C1 segment of cervical spinal cord (tissue), 14 donors: ENCODE measurements at regions not wholly inside any gene's neighbourhood (a gene's known extent, or its start where the extent isn't known, plus 50 kb on each side); places are given as distances from the start of the nearest gene placed in this dataset.

Experiments used
- DNase-seq, 14 donors: peaks; one replicate each; lab custom pipeline; 2025; lab: John Stamatoyannopoulos, UW

DNA sequence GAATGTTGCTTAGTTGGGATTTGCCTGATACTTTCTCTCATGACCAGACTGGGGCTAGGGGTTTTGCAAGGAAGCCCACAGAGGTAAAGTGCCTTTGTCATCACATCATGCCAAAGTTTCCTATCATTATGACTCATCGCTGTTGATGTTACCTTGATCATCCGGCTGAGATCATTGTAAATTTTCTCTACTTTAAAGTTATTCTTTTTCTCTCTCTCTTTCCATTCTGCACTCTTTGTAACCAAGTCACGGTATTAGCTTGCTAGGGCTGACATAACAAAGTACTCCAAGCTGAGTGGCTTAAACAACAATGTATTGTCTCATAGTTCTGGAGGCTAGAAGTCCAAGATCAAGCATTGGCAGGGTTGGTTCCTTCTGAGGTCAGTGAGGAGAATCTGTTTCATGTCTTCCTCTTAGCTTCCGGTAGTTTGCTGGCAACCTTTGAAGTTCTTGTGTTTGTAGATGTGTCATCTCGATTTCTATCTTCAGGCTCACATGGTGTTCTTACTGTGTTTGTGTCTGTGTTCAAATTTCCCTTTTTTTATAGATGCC, 113.0 kb downstream of the DTHD1 start:
- no peak for DNase-seq

DNA sequence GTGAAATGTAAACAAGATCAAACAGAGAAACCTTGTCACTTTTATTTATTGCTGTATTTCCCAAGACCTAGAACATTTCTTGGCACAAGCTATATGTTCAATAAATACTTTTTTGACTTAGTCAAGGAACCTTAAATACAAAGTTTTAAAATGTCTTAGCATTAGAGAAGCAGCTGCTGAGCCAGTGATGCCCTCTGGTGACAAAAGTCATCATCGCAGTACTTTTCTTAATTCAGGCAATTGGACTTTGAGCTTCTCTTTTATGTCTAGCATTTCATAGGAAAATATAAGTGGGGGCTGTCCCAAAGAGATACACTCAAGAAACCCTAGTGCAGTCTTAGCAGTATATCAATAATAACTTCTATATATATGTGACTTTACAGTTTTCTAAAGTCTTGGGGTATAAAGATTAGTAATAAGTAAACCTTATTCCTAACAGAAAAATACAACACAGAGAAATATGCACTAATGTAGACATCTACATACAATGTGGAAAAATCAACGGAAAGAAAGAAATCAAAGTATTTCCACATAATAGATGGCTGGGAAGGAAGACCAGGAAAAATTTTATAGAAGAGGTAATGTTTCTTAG, 118.4 kb downstream of the DTHD1 start:
- DNase-seq, result peak in 2 of 14 donors; percentile 4 to 36

DNA sequence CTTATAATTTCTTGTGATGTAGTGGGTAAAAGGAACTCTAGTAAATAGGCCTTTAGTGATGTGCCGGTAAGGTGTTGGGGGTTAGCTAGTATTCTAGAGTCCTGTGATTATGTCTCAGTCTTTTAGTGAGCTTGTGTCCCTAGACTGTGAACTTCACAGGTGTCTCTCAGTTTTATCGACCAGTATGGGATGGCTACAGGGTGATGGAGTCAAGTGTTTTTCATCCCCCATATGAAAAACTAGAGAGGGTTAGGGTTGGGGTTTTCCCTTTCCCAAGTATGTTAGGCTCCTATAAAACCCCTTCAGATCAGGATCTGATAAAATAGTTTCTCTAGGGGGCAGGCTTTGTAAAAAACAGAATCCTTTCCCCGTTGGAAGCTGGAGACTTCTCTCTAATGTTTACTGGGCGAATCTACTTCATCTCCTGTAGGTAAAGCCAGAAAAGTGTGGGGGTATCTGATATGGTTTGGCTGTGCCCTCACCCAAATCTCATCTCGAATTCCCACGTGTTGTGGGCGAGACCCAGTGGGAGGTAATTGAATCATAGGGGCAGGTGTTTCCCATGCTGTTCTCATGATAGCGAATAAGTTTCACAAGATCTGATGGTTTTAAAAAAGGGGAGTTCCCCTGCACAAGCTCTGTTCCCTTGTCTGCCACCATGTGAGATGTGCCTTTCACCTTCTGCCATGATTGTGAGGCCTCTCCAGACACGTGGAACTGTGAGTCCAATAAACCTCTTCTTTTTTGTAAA, 120.8 kb downstream of the DTHD1 start:
- no peak for DNase-seq

DNA sequence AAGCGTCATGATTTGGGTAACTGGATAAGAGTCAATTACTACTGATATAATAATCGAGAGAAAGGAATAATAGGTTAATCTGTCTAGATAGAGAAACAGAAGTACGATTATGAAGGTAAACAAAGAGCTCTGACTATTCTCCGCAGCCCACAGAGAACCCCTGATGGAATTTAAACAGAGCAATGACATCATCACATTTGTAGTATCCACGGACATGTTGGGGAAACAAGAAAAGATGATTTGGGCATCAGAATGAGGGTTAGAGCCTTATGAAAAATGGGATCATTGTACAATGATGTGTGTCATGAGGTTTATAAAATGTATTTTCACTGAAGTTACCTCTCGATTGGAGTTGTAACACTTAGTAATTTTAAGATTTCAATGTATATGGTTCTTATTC, 129.9 kb downstream of the DTHD1 start:
- DNase-seq, result no peak

DNA sequence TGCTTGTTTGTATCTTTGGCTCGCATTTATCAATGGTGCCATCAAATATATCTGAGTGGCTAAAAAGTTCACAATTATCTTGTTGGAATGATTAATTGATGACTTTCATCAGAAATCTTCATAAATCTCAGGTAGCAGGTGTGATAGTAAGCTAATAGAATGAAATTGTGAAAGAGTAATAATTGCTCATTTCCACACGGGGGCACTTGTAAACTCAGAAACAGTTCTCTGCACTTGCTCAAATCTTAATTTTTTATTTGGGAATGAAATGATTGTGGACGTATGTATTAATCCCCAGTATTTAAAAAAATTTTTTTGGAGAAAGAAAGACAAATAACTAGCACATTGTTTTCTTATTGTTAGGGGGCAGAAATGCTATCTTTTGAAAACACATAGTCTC, 132.8 kb downstream of the DTHD1 start:
- DNase-seq, result no peak

DNA sequence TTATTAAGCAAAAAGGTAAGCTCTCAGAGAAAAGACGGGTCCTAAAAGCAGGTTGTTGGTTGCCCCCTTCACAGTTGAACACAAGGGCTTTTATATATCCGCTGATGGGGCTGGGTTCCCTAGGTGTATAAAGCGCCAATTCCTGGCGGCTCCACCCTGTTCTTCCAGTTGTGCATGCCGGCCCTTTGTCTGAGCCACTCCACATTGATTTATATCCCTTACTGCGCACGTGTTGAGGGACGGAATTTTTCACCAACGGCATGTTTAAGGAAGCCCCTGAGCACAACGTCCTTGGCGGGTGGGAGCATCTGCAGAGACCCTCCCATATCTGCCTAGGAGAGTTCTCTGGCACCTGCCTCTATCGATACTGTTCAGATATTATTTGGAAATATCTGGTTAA, 135.7 kb downstream of the DTHD1 start:
- no peak for DNase-seq

DNA sequence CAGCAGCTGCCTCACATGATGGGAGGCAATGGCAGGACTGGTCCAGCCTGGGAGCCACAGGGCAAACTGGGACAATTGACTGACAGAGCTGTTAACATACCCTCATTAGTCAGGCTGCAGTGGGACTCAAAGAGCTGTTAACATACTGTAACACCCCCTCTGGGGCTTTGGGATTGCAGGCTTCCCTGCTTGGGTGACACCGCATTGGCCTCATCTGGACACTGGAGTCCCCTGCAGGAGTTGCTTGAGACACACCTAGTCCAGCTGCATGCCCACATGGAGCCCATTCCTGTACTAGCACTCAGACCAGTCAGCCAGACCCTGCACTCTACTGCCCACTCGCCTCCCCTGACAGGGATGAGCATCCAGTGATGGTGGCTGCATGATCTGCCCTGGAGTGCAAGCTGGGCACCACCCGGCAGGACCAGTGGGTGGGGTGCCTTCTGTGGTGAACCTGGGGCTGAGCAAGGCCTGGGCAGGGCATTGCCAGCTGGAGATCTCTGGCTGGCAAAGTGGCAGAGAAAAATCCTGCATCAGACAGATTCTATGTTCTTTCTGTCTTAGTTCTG, 138.8 kb downstream of the DTHD1 start:
- no peak for DNase-seq

DNA sequence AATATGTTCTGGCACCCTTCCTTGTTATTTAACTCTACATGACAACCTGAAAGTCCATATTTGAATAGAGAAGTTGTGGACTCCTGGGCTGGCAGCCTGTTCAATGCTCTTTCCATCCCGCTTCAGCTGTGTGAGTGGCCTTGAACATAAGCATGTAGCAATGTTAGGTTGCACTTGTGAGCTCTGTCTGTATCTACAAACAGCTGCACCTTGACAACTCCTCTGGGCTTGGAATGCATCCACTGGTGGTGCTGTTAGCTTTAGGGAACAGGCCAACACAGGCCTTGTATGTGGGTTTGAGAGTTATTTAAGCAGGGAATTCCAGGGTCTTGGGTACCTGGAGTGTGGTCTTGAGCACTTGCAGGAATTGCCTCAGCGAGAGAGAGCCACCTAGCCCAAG, 141.2 kb downstream of the DTHD1 start:
- DNase-seq, result no peak

DNA sequence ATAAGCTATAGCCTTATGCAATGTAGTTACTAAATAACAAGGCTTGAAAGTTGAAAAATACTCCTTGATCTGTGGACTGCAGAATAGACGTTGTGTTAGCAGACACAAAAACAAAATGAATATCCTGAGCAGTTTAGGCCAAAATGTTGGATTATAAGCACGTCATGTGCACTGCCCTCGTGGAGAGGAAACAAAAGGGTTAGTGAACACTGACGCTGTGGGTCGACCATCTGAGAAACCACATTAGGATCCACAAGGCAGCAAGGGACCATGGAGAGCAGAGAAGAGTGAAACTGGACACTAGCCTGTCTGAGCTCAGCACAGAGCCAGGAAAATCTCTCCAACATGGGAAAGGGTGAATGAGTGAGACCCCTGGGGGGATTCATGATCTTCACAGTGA, 145.3 kb downstream of the DTHD1 start:
- no peak for DNase-seq

DNA sequence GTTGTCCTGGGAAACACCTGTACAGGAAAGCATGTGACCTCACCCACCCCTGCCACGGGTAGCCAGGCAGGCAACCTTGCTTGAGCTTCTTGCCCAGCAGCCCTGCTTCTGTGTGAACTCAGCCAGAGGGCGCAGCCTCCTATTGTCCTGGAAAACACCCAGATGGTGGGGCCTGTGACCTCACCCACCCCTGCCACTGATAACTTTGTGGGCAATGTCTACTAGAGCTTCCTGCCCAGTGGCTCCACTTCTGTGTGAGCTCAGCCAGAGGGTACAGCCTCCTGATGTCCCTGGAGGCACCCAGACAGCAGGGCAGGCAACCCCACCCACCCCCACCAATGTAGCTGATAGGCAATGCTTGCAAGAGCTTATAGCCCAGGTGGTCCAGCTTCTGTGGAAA, 146.3 kb downstream of the DTHD1 start:
- no peak for DNase-seq

DNA sequence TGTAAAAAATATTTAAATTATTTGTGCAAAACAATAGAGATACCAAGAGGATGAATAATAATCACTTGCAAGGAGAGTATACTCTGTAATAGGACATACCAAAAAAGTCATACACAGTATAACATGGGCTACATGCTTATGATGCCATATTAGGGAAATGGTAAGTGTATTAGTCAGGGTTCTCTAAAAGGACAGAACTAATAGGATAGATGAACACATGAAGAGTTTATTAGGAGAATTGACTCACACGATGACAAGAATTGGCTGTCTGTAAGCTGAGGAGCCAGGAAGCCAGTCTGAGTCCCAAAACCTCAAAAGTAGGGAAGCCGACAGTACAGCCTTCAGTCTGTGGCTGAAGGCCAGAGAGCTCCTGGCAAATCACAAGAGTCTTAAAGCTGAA, 151.2 kb downstream of the DTHD1 start:
- DNase-seq, result no peak

DNA sequence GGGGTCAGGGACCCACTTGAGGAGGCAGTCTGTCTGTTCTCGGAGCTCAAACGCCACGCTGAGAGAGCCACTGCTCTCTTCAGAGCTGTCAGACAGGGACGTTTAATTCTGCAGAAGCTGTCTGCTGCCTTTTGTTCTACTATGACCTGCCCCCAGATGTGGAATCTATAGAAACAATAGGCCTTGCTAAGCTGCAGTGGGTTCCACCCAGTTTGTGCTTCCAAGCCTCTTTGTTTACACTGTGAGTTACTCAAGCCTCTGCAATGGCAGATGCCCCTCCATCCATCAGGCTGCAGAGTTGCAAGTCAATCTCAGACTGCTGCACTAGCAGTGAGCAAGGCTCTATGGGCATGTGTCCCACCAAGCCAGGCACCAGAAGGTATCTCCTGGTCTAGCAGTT, 158.1 kb downstream of the DTHD1 start:
- no peak for DNase-seq

DNA sequence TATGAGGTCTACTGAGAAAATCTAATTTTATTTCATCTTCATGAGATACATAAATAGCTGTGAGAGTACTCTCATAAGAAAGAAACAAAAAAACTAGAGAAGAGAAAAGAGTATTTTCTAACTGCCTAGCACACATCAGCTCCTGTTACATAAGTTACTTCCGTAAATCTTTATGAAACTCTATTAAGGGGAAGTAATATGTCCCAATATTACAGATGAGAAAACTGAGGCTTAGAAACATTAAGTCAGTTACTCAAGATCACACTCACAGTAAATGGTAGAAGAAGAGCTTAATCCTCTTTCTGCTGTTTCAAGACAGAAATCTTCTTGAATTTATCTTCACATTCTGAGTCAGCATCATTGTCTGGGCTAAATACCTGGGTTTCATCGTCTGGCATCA, 164.1 kb downstream of the DTHD1 start:
- no peak for DNase-seq

DNA sequence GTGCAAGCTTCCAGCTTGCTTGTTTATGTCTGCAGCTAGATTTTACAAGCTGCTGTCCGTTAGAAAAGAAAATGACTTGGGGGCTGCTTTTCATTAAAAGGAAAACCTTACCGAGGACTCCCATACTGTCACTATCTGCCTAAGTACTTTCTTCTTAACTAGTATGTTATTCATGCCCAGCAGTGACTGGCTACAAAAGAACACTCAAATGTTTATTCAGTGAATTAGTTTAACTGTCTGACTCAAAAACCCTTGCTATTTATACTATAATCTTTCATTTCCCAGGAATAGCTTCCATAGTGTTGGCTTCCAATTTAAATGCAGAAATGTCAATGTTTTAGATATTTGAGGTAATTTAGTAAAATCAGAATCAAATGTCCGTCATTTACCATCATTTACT, 164.9 kb downstream of the DTHD1 start:
- DNase-seq, result no peak

DNA sequence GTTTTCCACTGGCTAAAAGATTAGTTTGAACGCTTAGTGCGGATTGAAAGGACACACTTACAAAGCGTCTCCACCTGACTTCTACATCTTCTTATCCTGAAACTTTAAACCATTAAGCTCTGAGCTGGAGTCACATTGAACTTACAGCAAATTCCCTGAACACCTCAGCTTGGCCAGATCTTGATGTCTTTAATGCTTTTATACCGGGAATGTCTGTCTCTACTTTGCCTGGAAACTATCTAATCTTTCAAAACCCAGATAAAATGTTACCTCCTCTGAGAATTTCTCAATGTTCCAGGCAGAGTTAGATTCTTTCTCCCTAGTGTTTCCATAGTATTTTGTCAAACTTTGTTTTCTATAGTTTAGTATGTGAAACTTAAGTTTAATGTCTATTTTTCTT, 179.9 kb downstream of the DTHD1 start:
- no peak for DNase-seq

DNA sequence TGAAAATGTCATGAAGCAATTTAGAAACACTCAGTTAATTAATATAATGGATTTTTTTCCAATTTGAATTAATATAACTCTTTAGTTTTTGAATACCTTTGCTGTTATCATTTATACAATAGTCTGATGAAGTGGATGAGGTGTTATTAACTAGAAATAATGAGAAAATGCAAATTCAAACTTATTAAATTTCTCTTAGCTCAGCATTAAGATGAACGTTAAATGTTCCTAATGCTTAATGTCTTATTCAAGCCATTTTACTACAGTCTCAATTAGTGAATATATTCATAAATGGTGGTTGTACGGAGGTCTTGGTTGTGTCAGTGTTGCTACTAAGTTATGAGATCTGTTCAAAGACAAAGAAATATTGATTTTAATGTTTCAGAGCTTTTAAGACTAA, 186.3 kb downstream of the DTHD1 start:
- DNase-seq, result no peak

DNA sequence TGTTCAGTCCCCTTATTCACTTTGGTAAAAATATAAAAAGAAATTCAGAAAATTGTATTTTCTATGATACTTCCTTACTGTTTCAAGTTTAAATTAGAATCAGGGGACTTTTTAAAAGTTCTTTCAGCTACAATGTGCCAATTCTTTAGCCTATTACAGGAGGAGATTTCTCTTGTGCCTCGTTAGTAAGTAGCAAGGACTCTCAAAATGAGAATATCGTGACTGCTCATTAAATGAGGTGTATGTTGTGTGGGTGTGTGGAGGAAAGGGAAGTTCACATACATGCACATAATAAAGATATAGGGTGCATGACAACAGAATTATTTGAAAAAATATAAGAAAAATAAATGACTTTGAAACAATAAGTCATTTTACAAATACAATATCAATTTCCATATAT, 190.5 kb downstream of the DTHD1 start:
- no peak for DNase-seq

DNA sequence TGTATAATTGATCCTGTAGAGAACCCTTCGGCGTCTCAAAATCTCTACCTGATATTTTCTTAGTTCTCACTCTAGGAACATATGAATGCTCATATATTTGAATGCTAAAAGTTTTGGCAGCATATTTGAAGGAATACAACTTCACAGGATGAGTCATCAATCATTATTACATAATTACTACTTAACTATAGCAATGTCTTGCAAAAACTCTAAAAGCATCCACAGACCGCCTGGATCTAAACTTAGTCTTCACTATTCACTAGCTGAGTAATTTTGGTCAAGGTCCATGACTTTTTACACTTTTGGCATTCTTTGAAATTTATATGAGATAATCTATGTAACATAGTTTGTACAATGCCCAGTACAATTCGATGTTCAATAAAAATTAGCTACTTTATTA, 194.7 kb downstream of the DTHD1 start:
- DNase-seq, result no peak

DNA sequence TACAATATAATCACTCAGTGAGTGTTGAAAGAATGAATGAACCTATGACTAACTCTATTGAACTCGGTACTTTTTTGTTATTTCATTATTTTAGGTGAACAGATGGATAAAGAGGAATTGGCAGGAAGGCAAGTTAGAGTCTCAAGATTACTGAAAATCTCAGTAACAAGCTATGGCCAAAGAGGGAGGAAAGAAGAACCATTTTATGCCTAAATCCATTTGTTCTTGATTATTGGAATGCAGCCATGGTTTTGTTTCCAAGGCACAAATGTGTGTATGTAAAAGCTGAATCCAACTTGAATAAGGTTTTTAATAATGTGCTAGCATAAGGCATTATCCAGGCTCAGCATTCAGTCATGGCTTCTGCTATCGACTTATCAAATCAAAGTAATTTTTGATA, 196.4 kb downstream of the DTHD1 start:
- DNase-seq, result no peak

DNA sequence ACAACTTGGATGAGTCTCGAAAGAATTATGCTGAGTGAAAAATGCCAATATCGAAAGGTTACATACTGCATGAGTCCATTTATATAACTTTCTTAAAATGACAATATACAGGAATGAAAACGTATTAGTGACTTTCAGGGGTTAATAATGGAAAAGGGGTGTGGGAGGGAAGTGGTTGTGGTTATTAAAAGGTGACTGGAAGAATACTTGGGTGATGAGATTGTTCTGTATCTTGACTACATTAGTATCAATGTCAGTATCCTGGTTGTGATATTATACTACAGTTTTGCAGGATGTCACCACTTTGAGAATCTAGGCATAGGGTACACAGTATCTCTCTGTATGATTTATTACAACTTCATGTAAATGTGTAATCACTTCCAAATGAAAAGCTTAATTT, 204.5 kb downstream of the DTHD1 start:
- no peak for DNase-seq

DNA sequence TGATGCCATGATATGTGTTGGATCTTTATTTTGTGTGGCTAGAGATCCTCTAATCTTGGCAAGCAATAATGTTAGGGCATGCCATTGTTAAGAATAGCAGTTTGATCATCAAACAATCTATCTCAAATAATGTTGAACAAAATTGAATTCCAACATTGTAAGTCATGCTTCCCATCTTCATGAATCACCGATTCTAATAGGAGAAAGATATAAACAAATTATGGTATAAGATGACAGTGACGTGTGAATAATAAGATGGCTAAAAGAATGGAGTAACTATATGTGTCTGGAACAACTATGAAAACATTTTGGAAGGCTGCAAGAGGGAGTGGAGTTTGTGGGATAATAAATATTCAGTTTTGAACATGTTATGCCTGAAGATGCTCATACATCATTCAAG, 208.4 kb downstream of the DTHD1 start:
- DNase-seq, result no peak

DNA sequence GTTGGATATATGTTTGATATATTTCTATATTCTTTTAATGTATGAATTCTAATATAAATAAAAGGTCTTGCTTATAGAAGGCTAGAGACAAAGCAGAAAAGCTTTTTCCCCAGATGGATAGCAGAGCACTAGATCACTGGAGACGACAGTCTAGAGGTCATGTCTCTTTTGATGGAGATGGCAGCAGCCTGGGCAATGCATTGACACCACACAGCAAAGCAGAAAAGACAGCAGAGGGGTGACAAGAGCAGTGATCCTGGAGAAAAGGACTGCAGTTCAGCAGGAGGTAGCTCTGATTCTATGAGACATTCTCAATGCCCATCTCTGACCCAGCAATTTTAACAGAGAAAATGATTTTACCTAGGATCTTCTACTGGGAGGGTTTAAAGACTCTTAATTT, 210.6 kb downstream of the DTHD1 start:
- no peak for DNase-seq

DNA sequence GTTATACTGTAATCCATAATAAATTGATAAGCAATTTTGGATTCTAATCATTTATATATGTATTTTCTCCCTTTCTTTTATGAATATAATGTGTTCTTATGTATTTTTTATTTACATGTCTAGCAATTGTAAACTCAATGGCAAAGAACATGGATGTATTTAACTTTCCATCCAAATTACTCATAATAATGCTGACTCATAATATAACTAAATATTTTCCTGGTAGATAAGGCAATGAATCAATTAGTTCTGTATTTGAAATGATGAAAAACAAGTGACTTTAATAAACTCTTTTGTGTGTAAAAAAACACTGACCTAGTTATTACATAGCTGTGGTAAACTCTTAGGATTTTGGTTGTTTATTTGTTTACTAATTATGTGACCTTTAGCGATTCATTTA, 211.2 kb downstream of the DTHD1 start:
- no peak for DNase-seq
